B cell (primary cell): ENCODE measurements at regions not wholly inside any gene's neighbourhood (a gene's known extent, or its start where the extent isn't known, plus 50 kb on each side); places are given as distances from the start of the nearest gene placed in this dataset.

Source experiments
- ATAC-seq: fragments of 200-7000 bp; cut with Tn5 transposase; one replicate; pipeline ENCODE4 v1.10.0; 2021; ENCODE audit warnings: low read depth, mild to moderate bottlenecking, moderate number of reproducible peaks, moderate library complexity
- CTCF ChIA-PET: fragments of 350-600 bp; sonication (Branson Sonifier 250); formaldehyde crosslinking; loops from one replicate; lab custom pipeline; 2021; ENCODE audit warnings: antibody characterized with exemption, inconsistent platforms; lab: Charles Lee
- POLR2A ChIA-PET: fragments of 350-600 bp; sonication (Branson Sonifier 250); formaldehyde crosslinking; loops from one replicate; lab custom pipeline; 2021; ENCODE audit warnings: antibody characterized with exemption; lab: Charles Lee
- DNase-seq: peaks from one replicate; pipeline ENCODE4 v3.0.0; 2013
- H2AFZ ChIP-seq: 2 replicates; pipeline ENCODE4 v1.6.1; 2012; ENCODE audit warnings: mild to moderate bottlenecking, low read depth, low read length; ENCODE audit not compliant: insufficient read depth, poor library complexity, severe bottlenecking
- H3K27ac ChIP-seq, 2 donors: 1 replicate in 1 of 2; 2 replicates in 1 of 2; pipeline ENCODE4 v1.5.1; 2012 to 2013; ENCODE audit warnings: low read length in 2 of 2, mild to moderate bottlenecking in 2 of 2, moderate library complexity in 1 of 2
- H3K27me3 ChIP-seq, 4 experiments: fragments of 200-600 bp in 1 of 4; sonication (generic) in 1 of 4; replicated peaks in 1 of 4; 1 replicate in 2 of 4; 2 replicates in 2 of 4; pipeline versions ENCODE4 v1.6.1 to v1.7.0; 2013 to 2016; ENCODE audit warnings: low read length in 3 of 4, mild to moderate bottlenecking in 2 of 4, mixed read lengths in 1 of 4, moderate library complexity in 1 of 4; ENCODE audit not compliant: insufficient read depth in 4 of 4, control insufficient read depth in 3 of 4; ENCODE audit errors: control extremely low read depth in 1 of 4
- H3K36me3 ChIP-seq, 2 experiments: replicated peaks in 1 of 2; 1 replicate in 1 of 2; 2 replicates in 1 of 2; pipeline versions ENCODE4 v1.6.1 to v1.7.1; 2013; ENCODE audit warnings: low read length in 1 of 2; ENCODE audit not compliant: insufficient read depth in 2 of 2, control insufficient read depth in 1 of 2; ENCODE audit errors: control extremely low read depth in 1 of 2, extremely low read depth in 1 of 2
- H3K4me1 ChIP-seq, 2 donors: fragments of 200-600 bp in 1 of 2; sonication (generic) in 1 of 2; 1 replicate in 1 of 2; 2 replicates in 1 of 2; pipeline versions ENCODE4 v1.5.1 to v1.6.1; 2013 to 2017; ENCODE audit warnings: low read length in 2 of 2; ENCODE audit not compliant: control insufficient read depth in 2 of 2, insufficient read depth in 2 of 2
- H3K4me2 ChIP-seq: replicated peaks from 2 replicates; pipeline ENCODE3; 2012; ENCODE audit warnings: mild to moderate bottlenecking, low read depth, low read length; ENCODE audit not compliant: poor library complexity, severe bottlenecking
- H3K4me3 ChIP-seq, 5 experiments: fragments of 200-600 bp in 1 of 5; sonication (generic) in 1 of 5; 1 replicate in 3 of 5; 2 replicates in 2 of 5; pipeline versions ENCODE4 v1.5.1 to v1.7.0; 2011 to 2016; ENCODE audit warnings: low read length in 4 of 5, mild to moderate bottlenecking in 4 of 5, low read depth in 2 of 5, control low read depth in 1 of 5, moderate library complexity in 1 of 5; ENCODE audit not compliant: insufficient read depth in 1 of 5; ENCODE audit errors: control extremely low read depth in 1 of 5, extremely low read depth in 1 of 5
- H3K79me2 ChIP-seq: fragments of 200-600 bp; sonication (generic); one replicate; pipeline ENCODE4 v1.6.0; 2016; ENCODE audit warnings: low read length; ENCODE audit not compliant: control insufficient read depth, insufficient read depth
- H3K9ac ChIP-seq: fragments of 200-600 bp; sonication (generic); 2 replicates; pipeline ENCODE4 v1.6.1; 2017; ENCODE audit warnings: mild to moderate bottlenecking, low read length, moderate library complexity
- H3K9me3 ChIP-seq, 3 donors: one replicate each; pipeline versions ENCODE4 v1.6.1 to v1.7.1; 2013; ENCODE audit warnings: low read length in 2 of 3; ENCODE audit not compliant: control insufficient read depth in 2 of 3, insufficient read depth in 1 of 3; ENCODE audit errors: control extremely low read depth in 1 of 3
- H4K20me1 ChIP-seq: 2 replicates; pipeline ENCODE4 v1.6.0; 2012; ENCODE audit warnings: mild to moderate bottlenecking, low read length; ENCODE audit not compliant: insufficient read depth, control insufficient read depth, poor library complexity, severe bottlenecking
- H3K27ac Mint-ChIP-seq: one replicate; pipeline ENCODE4 v1.8.0; 2021; ENCODE audit warnings: mixed read lengths
- H3K27me3 Mint-ChIP-seq: one replicate; pipeline ENCODE4 v1.8.0; 2021; ENCODE audit warnings: mixed read lengths
- H3K4me1 Mint-ChIP-seq: one replicate; pipeline ENCODE4 v1.8.0; 2021; ENCODE audit warnings: mixed read lengths
- H3K4me3 Mint-ChIP-seq: one replicate; pipeline ENCODE4 v1.8.0; 2021; ENCODE audit warnings: mixed read lengths
- H3K9me3 Mint-ChIP-seq: one replicate; pipeline ENCODE4 v1.8.0; 2022; ENCODE audit warnings: mixed read lengths; ENCODE audit not compliant: insufficient read depth
- EZH2 ChIP-seq: IDR thresholded peaks from 2 replicates; pipeline ENCODE4 v1.6.1; 2012; ENCODE audit warnings: borderline replicate concordance, low read depth, mild to moderate bottlenecking, moderate library complexity, low read length; ENCODE audit not compliant: insufficient read depth, poor library complexity, severe bottlenecking
- WGBS: methylation state at CpG from one replicate; pipeline ENCODE4 v1.1.5; 2013; ENCODE audit warnings: missing lambda C conversion rate; ENCODE audit not compliant: insufficient coverage; 5-methylcytosine and 5-hydroxymethylcytosine counted together
- intact Hi-C: fragments of 100-400 bp; cut with micrococcal nuclease; formaldehyde crosslinking; loops from one replicate; pipeline ENCODE4 v1.10.0; 2022
- TF ChIP-seq, protein P1 (sequence below): fragments of 200-600 bp; IDR thresholded peaks from one replicate; pipeline ENCODE4 v1.8.0; 2022; ENCODE audit warnings: antibody characterized with exemption, mild to moderate bottlenecking

DNA sequence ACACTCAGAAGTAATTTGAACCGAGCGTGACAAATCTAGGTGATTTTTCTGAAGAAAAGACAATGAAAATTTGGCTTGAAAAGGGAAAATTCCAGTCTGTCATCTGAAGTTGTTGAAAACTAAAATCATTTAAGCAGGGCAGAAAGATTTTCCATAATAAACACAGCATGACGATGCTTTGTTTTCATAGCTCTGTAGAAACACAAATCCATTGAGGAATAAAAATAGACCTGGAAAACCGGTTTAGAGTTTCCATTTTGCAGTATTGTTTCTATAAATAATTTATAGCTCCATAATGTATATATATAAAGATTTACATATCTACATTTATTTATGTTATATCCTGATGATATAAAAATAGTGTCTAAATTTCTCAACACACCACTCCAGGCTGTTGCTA lies 1918.5 kb upstream of the FLRT2 start:
- ChIA-PET POLR2A (no interaction called here), CTCF (no interaction called here)
- H3K27ac Mint-ChIP-seq = no peak overlapping the region
- TF ChIP-seq, protein P1, sequence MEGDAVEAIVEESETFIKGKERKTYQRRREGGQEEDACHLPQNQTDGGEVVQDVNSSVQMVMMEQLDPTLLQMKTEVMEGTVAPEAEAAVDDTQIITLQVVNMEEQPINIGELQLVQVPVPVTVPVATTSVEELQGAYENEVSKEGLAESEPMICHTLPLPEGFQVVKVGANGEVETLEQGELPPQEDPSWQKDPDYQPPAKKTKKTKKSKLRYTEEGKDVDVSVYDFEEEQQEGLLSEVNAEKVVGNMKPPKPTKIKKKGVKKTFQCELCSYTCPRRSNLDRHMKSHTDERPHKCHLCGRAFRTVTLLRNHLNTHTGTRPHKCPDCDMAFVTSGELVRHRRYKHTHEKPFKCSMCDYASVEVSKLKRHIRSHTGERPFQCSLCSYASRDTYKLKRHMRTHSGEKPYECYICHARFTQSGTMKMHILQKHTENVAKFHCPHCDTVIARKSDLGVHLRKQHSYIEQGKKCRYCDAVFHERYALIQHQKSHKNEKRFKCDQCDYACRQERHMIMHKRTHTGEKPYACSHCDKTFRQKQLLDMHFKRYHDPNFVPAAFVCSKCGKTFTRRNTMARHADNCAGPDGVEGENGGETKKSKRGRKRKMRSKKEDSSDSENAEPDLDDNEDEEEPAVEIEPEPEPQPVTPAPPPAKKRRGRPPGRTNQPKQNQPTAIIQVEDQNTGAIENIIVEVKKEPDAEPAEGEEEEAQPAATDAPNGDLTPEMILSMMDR = no peak
- TF ChIP-seq EZH2 = no peak
- Histone ChIP-seq H3K4me3 (no peak overlapping the region), H3K36me3 (no peaks in the 10 kb centered on the region), H3K79me2 (no peaks in the 10 kb centered on the region), H3K27ac (no peak overlapping the region), H3K9me3 (peaks cover 0 to 16% (median 2%) of the 10 kb centered on the region in 3 donors), H3K9ac (no peak overlapping the region), H4K20me1 (no peaks in the 10 kb centered on the region), H3K27me3 (no peaks in the 10 kb centered on the region), H3K4me2 (no peak overlapping the region), H2AFZ (no peak overlapping the region), H3K4me1 (no peaks in the 10 kb centered on the region)
- WGBS = no CpG with 5 or more reads among the region's 4 CpGs
- no peak overlapping the region for H3K4me3 Mint-ChIP-seq
- H3K9me3 Mint-ChIP-seq = peaks cover 9% of the 10 kb centered on the region
- H3K4me1 Mint-ChIP-seq = no peaks in the 10 kb centered on the region
- ATAC-seq (no peak), DNase-seq (no peak)
- no peaks in the 10 kb centered on the region for H3K27me3 Mint-ChIP-seq
- intact Hi-C loops = no loop called here

DNA sequence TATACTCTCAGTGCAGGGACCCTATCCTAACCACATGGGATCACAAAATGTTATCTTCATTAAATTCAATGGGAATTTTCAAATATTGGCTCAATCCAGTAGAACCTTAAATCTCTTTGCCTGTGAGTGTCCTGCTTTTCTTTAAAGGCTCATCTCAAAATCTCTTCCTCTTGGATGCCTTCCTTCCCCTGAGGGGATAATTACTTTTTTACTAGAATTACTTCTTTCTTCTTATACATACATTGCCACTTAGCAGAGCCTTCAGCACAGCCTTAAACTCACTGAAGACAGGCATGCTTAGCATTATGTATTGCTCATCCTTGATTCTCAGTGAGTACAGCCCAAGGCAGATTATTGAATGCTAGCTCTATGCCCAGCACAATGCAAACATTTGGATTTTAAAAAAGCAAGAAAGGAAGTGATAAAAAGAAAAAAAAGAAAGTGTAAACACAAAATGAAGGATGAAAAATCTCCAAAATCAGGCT lies 1918.0 kb upstream of the FLRT2 start:
- Histone ChIP-seq H2AFZ (no peak overlapping the region), H3K4me2 (no peak overlapping the region), H3K9ac (no peak overlapping the region), H4K20me1 (no peaks in the 10 kb centered on the region), H3K9me3 (peaks cover 0 to 16% (median 2%) of the 10 kb centered on the region in 3 donors), H3K27ac (no peak overlapping the region), H3K4me1 (no peaks in the 10 kb centered on the region), H3K27me3 (no peaks in the 10 kb centered on the region), H3K36me3 (no peaks in the 10 kb centered on the region), H3K4me3 (no peak overlapping the region), H3K79me2 (no peaks in the 10 kb centered on the region)
- no peak overlapping the region for H3K27ac Mint-ChIP-seq
- H3K4me3 Mint-ChIP-seq = no peak overlapping the region
- no peaks in the 10 kb centered on the region for H3K4me1 Mint-ChIP-seq
- no peak for DNase-seq
- no peaks in the 10 kb centered on the region for H3K27me3 Mint-ChIP-seq
- no peak for ATAC-seq
- H3K9me3 Mint-ChIP-seq = peaks cover 6% of the 10 kb centered on the region
- intact Hi-C loops = no loop called here
- no peak for TF ChIP-seq EZH2
- TF ChIP-seq, protein P1 = no peak
- ChIA-PET CTCF (no interaction called here), POLR2A (no interaction called here)
